ENCODE measurements at regions not wholly inside any gene's neighbourhood (a gene's known extent, or its start where the extent isn't known, plus 50 kb on each side); places are given as distances from the start of the nearest gene placed in this dataset.

DNA sequence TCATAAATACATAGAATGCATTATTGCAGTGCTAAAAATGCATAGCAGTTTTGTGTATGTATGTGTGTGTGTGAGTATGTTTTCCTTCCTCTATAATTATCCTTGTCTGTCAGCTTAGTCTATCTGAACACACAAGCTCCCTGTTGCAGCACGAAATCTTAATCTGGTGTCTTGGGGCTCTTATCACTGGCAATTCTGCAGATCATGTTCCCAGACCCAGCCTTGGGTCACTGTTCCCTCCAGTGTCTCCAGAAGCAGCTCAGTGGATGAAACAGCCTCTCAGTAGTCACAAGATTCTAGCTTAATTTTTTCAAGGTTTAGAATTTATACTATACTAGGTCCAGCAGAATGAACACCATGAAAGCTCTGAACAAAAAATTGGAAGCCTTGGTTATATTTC is 777.9 kb downstream of the MRPL39 start:
- Histone ChIP-seq H3K9me3 (no peaks in the 10 kb centered on the region), H3K36me3 (replicated peaks in 1 of 2; ENCODE audit: insufficient read depth in 1 of 2, low read depth in 2 of 2) (no peaks in the 10 kb centered on the region), H3K4me3 (no peak overlapping the region), H3K27ac (no peak overlapping the region), H3K4me1 (no peaks in the 10 kb centered on the region), H3K27me3 (no peaks in the 10 kb centered on the region)
- ATAC-seq (no peak), DNase-seq (no peak)
- TF ChIP-seq, protein P1, sequence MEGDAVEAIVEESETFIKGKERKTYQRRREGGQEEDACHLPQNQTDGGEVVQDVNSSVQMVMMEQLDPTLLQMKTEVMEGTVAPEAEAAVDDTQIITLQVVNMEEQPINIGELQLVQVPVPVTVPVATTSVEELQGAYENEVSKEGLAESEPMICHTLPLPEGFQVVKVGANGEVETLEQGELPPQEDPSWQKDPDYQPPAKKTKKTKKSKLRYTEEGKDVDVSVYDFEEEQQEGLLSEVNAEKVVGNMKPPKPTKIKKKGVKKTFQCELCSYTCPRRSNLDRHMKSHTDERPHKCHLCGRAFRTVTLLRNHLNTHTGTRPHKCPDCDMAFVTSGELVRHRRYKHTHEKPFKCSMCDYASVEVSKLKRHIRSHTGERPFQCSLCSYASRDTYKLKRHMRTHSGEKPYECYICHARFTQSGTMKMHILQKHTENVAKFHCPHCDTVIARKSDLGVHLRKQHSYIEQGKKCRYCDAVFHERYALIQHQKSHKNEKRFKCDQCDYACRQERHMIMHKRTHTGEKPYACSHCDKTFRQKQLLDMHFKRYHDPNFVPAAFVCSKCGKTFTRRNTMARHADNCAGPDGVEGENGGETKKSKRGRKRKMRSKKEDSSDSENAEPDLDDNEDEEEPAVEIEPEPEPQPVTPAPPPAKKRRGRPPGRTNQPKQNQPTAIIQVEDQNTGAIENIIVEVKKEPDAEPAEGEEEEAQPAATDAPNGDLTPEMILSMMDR (IDR thresholded peaks at IDR 0.05) = no peak
- TF ChIP-seq POLR2A (IDR thresholded peaks at IDR 0.05) = no peak
- WGBS, 2 donors = 14 to 26% methylated on average over 1 of the region's 1 CpG
- intact Hi-C loops (cut with DNase I) = no loop called here

DNA sequence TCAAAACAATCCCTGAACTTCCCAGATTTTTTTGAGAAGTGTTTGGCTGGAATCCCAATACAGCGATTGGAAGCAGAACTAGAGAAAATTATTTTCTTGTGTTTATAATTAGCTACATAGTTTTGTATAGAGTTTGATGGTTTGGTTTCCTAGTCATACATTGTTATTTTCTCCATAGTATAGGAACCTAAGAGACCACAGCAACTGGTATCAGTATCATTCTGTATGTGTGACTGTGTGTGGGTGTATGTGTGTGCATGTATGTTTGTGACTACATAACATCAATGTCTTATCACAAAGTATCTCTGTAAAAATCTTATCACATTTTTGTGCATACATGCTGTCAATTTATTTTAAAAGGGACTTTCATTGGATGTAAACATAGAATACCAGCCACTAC is 780.5 kb downstream of the MRPL39 start:
- intact Hi-C loops (cut with DNase I) = no loop called here
- TF ChIP-seq, protein P1 (IDR thresholded peaks at IDR 0.05) = no peak
- no peak for TF ChIP-seq POLR2A (IDR thresholded peaks at IDR 0.05)
- Histone ChIP-seq H3K4me1 (no peaks in the 10 kb centered on the region), H3K27ac (no peak overlapping the region), H3K27me3 (no peaks in the 10 kb centered on the region), H3K36me3 (replicated peaks in 1 of 2; ENCODE audit: insufficient read depth in 1 of 2, low read depth in 2 of 2) (no peaks in the 10 kb centered on the region), H3K9me3 (no peaks in the 10 kb centered on the region), H3K4me3 (no peak overlapping the region)
- 52 to 57% methylated on average over 1 of the region's 1 CpG for WGBS, 2 donors
- DNase-seq (no peak), ATAC-seq (no peak)

DNA sequence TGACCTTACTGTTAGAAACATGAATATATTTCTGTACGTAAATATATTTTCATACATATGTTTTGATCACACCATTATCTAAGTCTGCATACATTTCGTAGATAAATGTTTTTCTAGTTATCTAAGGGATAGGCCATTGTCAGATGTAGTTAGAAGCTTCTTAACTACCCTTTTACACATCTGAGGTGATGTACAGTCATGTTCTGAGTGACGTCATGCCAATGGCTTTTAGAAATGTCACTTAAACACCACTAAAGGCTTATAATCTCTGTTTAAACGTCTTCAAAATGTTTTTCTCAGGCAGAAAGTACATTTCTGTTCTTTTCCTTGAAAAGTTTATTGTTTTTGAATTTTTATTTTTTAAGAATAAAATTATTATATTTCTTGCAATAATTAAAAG is 781.9 kb downstream of the MRPL39 start:
- DNase-seq (no peak), ATAC-seq (no peak)
- Histone ChIP-seq H3K27me3 (no peaks in the 10 kb centered on the region), H3K4me1 (no peaks in the 10 kb centered on the region), H3K4me3 (no peak overlapping the region), H3K27ac (no peak overlapping the region), H3K36me3 (replicated peaks in 1 of 2; ENCODE audit: insufficient read depth in 1 of 2, low read depth in 2 of 2) (no peaks in the 10 kb centered on the region), H3K9me3 (no peaks in the 10 kb centered on the region)
- TF ChIP-seq, protein P1 (IDR thresholded peaks at IDR 0.05) = no peak
- no peak for TF ChIP-seq POLR2A (IDR thresholded peaks at IDR 0.05)
- intact Hi-C loops (cut with DNase I) = no loop called here
- WGBS, 2 donors = 40 to 51% methylated on average over 4 of the region's 4 CpGs

DNA sequence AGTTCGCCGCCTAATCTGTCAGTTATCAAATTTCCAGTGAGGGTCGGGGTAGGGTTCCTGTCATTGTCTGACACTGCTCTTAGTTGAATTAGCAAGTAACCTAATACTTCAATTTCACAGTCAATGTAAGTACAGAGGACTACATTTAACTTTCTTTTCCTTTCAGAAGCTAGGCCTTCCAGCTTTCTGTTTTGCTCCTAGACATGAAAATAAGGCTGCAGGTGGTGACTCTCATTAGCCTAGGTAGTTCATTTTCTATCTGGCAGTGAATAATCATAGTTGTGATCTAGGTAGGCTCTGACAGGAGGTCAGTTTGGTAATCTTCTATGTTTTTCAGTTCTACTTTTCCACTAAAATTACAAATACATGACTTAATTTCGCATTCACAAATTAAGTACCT is 783.1 kb downstream of the MRPL39 start:
- Histone ChIP-seq H3K27ac (no peak overlapping the region), H3K27me3 (no peaks in the 10 kb centered on the region), H3K4me3 (no peak overlapping the region), H3K9me3 (no peaks in the 10 kb centered on the region), H3K36me3 (replicated peaks in 1 of 2; ENCODE audit: insufficient read depth in 1 of 2, low read depth in 2 of 2) (no peaks in the 10 kb centered on the region), H3K4me1 (no peaks in the 10 kb centered on the region)
- WGBS, 2 donors = 72 to 83% methylated on average over 4 of the region's 4 CpGs
- no peak for DNase-seq
- no peak for ATAC-seq
- TF ChIP-seq POLR2A (IDR thresholded peaks at IDR 0.05) = no peak
- TF ChIP-seq, protein P1 (IDR thresholded peaks at IDR 0.05) = no peak
- intact Hi-C loops (cut with DNase I) = no loop called here

DNA sequence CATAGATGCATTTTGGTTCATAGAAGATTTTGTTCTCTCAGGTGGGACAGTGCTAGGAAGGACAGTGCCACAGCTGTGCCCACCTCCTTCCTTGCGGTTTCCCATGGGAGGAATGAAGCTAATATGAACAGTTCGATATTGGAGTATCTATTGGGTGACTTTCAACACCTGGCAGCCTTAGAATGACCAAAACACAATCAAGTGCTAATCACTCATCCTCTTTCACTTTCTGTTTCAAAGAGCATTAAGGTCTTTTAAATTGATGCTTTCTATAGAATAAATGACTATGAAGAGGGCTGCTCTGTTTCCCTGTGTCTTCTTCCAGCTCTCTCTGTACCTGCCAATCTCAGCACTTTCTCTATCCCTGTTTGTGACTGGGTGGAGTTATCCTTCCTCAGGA is 784.0 kb downstream of the MRPL39 start:
- no peak overlapping the region for H3K27ac ChIP-seq
- H3K4me1 ChIP-seq = no peaks in the 10 kb centered on the region
- H3K36me3 ChIP-seq (replicated peaks in 1 of 2; ENCODE audit: insufficient read depth in 1 of 2, low read depth in 2 of 2) = no peaks in the 10 kb centered on the region
- H3K4me3 ChIP-seq = no peak overlapping the region
- intact Hi-C loops (cut with DNase I) = no loop called here
- no peak for TF ChIP-seq POLR2A (IDR thresholded peaks at IDR 0.05)
- TF ChIP-seq, protein P1 (IDR thresholded peaks at IDR 0.05) = no peak
- H3K9me3 ChIP-seq = no peaks in the 10 kb centered on the region
- DNase-seq = no peak
- ATAC-seq = no peak
- H3K27me3 ChIP-seq = no peaks in the 10 kb centered on the region
- WGBS, 2 donors = 68 to 72% methylated on average over 2 of the region's 2 CpGs

Measured in body of pancreas (tissue), 4 donors.